ENCODE measurements at regions not wholly inside any gene's neighbourhood (a gene's known extent, or its start where the extent isn't known, plus 50 kb on each side); places are given as distances from the start of the nearest gene placed in this dataset.

- peaks cover 76% of the 10 kb centered on the region for H3K27me3 Mint-ChIP-seq (ENCODE audit: unreplicated experiment)
These were observed 119.5 kb upstream of the VPREB1 start for GRCh38 chr22:22125028-22125578.

GRCh38 chr22:22124374-22124773 is 120.2 kb upstream of the VPREB1 start:
- Mint-ChIP-seq H3K27me3 (ENCODE audit: unreplicated experiment) (peaks cover 73% of the 10 kb centered on the region), H3K4me3 (ENCODE audit: low read depth, unreplicated experiment) (no peak overlapping the region), H3K4me1 (ENCODE audit: low read depth, unreplicated experiment) (no peaks in the 10 kb centered on the region), H3K9me3 (ENCODE audit: low read depth, unreplicated experiment) (no peaks in the 10 kb centered on the region), H3K27ac (ENCODE audit: unreplicated experiment) (no peak overlapping the region), H3K36me3 (ENCODE audit: insufficient read depth, unreplicated experiment) (no peaks in the 10 kb centered on the region)
- no peak for DNase-seq
- intact Hi-C loops (cut with micrococcal nuclease; ENCODE audit: unreplicated experiment), result no loop called here
- no TSS peak for BruUV-seq (replicated peaks)
- TF ChIP-seq CTCF (IDR thresholded peaks at IDR 0.05; ENCODE audit: unreplicated experiment), result no peak
- CTCF ChIA-PET, result no interaction called here

More at GRCh38 chr22:22125028-22125578, 119.5 kb upstream of the VPREB1 start:
- intact Hi-C loops (cut with micrococcal nuclease; ENCODE audit: unreplicated experiment), result no loop called here
- BruUV-seq (replicated peaks), result no TSS peak
- no peak overlapping the region for H3K4me3 Mint-ChIP-seq (ENCODE audit: low read depth, unreplicated experiment)
- H3K9me3 Mint-ChIP-seq (ENCODE audit: low read depth, unreplicated experiment), result no peaks in the 10 kb centered on the region
- CTCF ChIA-PET, result no interaction called here
- H3K4me1 Mint-ChIP-seq (ENCODE audit: low read depth, unreplicated experiment), result no peaks in the 10 kb centered on the region
- no peak overlapping the region for H3K27ac Mint-ChIP-seq (ENCODE audit: unreplicated experiment)
- DNase-seq, result no peak
- H3K36me3 Mint-ChIP-seq (ENCODE audit: insufficient read depth, unreplicated experiment), result no peaks in the 10 kb centered on the region
- no peak for TF ChIP-seq CTCF (IDR thresholded peaks at IDR 0.05; ENCODE audit: unreplicated experiment)

GRCh38 chr22:22123960-22124278 is 120.7 kb upstream of the VPREB1 start:
- Mint-ChIP-seq H3K36me3 (ENCODE audit: insufficient read depth, unreplicated experiment) (no peaks in the 10 kb centered on the region), H3K4me1 (ENCODE audit: low read depth, unreplicated experiment) (no peaks in the 10 kb centered on the region), H3K27ac (ENCODE audit: unreplicated experiment) (no peak overlapping the region), H3K4me3 (ENCODE audit: low read depth, unreplicated experiment) (no peak overlapping the region), H3K27me3 (ENCODE audit: unreplicated experiment) (peaks cover 73% of the 10 kb centered on the region), H3K9me3 (ENCODE audit: low read depth, unreplicated experiment) (no peaks in the 10 kb centered on the region)
- CTCF ChIA-PET, result no interaction called here
- no peak for DNase-seq
- intact Hi-C loops (cut with micrococcal nuclease; ENCODE audit: unreplicated experiment), result no loop called here
- BruUV-seq (replicated peaks), result no TSS peak
- no peak for TF ChIP-seq CTCF (IDR thresholded peaks at IDR 0.05; ENCODE audit: unreplicated experiment)

- TF ChIP-seq CTCF (IDR thresholded peaks at IDR 0.05; ENCODE audit: unreplicated experiment), result no peak
- DNase-seq, result no peak
- H3K27me3 Mint-ChIP-seq (ENCODE audit: unreplicated experiment), result peaks cover 73% of the 10 kb centered on the region
- no peaks in the 10 kb centered on the region for H3K4me1 Mint-ChIP-seq (ENCODE audit: low read depth, unreplicated experiment)
- H3K9me3 Mint-ChIP-seq (ENCODE audit: low read depth, unreplicated experiment), result no peaks in the 10 kb centered on the region
- no peak overlapping the region for H3K27ac Mint-ChIP-seq (ENCODE audit: unreplicated experiment)
- H3K4me3 Mint-ChIP-seq (ENCODE audit: low read depth, unreplicated experiment), result no peak overlapping the region
- intact Hi-C loops (cut with micrococcal nuclease; ENCODE audit: unreplicated experiment), result no loop called here
- H3K36me3 Mint-ChIP-seq (ENCODE audit: insufficient read depth, unreplicated experiment), result no peaks in the 10 kb centered on the region
- BruUV-seq (replicated peaks), result no TSS peak
- CTCF ChIA-PET, result no interaction called here
These were observed 121.2 kb upstream of the VPREB1 start for GRCh38 chr22:22123118-22123959.

Measured in Calu3 (cell line).